Epithelial cell of proximal tubule (primary cell): ENCODE measurements at regions not wholly inside any gene's neighbourhood (a gene's known extent, or its start where the extent isn't known, plus 50 kb on each side); places are given as distances from the start of the nearest gene placed in this dataset.

Experiments
- DNase-seq: peaks from one replicate; pipeline ENCODE4 v3.0.0-alpha.2; 2011; ENCODE audit warnings: low read depth
- H3K4me3 ChIP-seq: 2 replicates; pipeline ENCODE4 v1.5.1; 2011; ENCODE audit warnings: low read depth, mild to moderate bottlenecking, low read length
- CTCF ChIP-seq: conservative IDR thresholded peaks from 2 replicates; pipeline ENCODE4 v1.5.1; 2012; ENCODE audit warnings: low read depth, mild to moderate bottlenecking, low read length

GRCh38 chr14:22311636-22312035 lies 277.4 kb downstream of the DAD1 start:
- DNase-seq, result no peak
- no peak overlapping the region for H3K4me3 ChIP-seq
- TF ChIP-seq CTCF, result no peak

GRCh38 chr14:22305607-22306006 lies 283.4 kb downstream of the DAD1 start:
- H3K4me3 ChIP-seq, result no peak overlapping the region
- no peak for TF ChIP-seq CTCF
- no peak for DNase-seq

- DNase-seq, result no peak
- H3K4me3 ChIP-seq, result no peak overlapping the region
- TF ChIP-seq CTCF, result no peak
Measured at GRCh38 chr14:22304326-22304725, 284.7 kb downstream of the DAD1 start.

GRCh38 chr14:22303589-22304195 lies 285.3 kb downstream of the DAD1 start:
- TF ChIP-seq CTCF, result peak; percentile 53
- DNase-seq, result no peak
- no peak overlapping the region for H3K4me3 ChIP-seq

GRCh38 chr14:22300646-22301045 lies 288.4 kb downstream of the DAD1 start:
- H3K4me3 ChIP-seq, result no peak overlapping the region
- TF ChIP-seq CTCF, result no peak
- no peak for DNase-seq

- H3K4me3 ChIP-seq, result no peak overlapping the region
- no peak for TF ChIP-seq CTCF
- no peak for DNase-seq
Measured at GRCh38 chr14:22297376-22297775, 291.6 kb downstream of the DAD1 start.

GRCh38 chr14:22296722-22297121 lies 292.3 kb downstream of the DAD1 start:
- H3K4me3 ChIP-seq, result no peak overlapping the region
- TF ChIP-seq CTCF, result no peak
- DNase-seq, result no peak
